ENCODE measurements at regions not wholly inside any gene's neighbourhood (a gene's known extent, or its start where the extent isn't known, plus 50 kb on each side); places are given as distances from the start of the nearest gene placed in this dataset.

DNA sequence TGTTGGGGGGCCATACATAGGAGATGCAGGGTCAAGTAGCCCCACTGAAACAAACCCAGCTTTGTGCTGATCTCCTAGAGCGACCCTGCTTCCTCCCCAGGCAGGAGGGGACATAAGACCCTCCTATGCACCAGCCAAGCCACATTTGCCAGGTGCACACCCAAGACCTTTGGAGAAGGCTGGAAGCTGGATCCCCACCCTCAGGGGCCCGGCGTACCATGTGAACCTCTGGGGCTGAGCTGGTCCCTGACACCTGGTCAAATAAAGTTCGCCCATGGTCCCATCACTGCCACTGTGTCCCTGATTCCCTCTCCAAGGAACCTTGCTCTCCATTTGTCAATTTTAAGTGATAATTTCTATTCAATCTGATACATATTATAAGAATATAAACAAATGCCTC is 162.1 kb upstream of the VASH1 start:
- DNase-seq (ENCODE audit: low spot score), result no peak
- Mint-ChIP-seq H3K27me3 (ENCODE audit: unreplicated experiment) (peaks cover 1% of the 10 kb centered on the region), H3K27ac (ENCODE audit: unreplicated experiment) (no peak overlapping the region), H3K4me1 (ENCODE audit: unreplicated experiment) (no peaks in the 10 kb centered on the region), H3K4me3 (ENCODE audit: unreplicated experiment) (no peak overlapping the region), H3K36me3 (ENCODE audit: low read depth, unreplicated experiment) (no peaks in the 10 kb centered on the region), H3K9me3 (ENCODE audit: unreplicated experiment) (no peaks in the 10 kb centered on the region)
- TF ChIP-seq, protein P1, sequence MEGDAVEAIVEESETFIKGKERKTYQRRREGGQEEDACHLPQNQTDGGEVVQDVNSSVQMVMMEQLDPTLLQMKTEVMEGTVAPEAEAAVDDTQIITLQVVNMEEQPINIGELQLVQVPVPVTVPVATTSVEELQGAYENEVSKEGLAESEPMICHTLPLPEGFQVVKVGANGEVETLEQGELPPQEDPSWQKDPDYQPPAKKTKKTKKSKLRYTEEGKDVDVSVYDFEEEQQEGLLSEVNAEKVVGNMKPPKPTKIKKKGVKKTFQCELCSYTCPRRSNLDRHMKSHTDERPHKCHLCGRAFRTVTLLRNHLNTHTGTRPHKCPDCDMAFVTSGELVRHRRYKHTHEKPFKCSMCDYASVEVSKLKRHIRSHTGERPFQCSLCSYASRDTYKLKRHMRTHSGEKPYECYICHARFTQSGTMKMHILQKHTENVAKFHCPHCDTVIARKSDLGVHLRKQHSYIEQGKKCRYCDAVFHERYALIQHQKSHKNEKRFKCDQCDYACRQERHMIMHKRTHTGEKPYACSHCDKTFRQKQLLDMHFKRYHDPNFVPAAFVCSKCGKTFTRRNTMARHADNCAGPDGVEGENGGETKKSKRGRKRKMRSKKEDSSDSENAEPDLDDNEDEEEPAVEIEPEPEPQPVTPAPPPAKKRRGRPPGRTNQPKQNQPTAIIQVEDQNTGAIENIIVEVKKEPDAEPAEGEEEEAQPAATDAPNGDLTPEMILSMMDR (IDR thresholded peaks at IDR 0.05; ENCODE audit: unreplicated experiment), result no peak

DNA sequence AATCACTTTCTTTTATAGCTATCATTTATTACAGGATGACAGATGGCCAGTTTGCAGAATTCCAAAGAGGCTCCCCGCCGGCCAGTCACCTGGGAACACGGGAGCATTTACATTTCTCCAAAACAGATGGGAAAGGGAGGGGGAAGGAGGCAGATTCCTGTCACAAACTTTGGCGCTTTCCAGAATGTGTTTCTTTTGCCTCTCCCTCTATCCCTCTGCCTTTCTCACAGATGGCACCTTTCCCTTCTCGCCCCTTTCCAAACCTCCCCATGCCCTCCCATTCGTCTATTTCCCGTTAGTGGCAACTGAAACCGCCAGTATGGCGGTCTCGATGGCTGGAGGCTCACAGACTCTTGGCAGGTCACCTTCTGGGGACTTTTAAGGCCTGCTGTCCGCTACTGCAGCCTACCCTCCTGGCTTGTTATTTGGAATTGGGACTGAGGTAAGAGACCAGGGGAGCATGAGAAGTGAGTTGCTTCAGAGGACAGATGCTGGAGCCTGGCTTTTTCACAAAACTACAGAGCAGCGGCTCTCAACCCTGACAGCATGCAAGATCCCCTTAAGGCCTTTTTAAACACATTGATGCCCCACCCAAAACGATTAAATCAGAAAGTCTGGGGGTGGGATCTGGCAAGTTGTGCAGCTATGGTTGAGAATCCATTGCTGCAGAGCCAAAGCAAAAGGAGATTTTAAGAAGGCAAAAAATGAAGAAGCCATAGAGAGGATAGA is 161.5 kb upstream of the VASH1 start:
- DNase-seq (ENCODE audit: low spot score), result no peak
- H3K36me3 Mint-ChIP-seq (ENCODE audit: low read depth, unreplicated experiment), result no peaks in the 10 kb centered on the region
- H3K27ac Mint-ChIP-seq (ENCODE audit: unreplicated experiment), result no peak overlapping the region
- TF ChIP-seq, protein P1 (IDR thresholded peaks at IDR 0.05; ENCODE audit: unreplicated experiment), result no peak
- peaks cover 1% of the 10 kb centered on the region for H3K27me3 Mint-ChIP-seq (ENCODE audit: unreplicated experiment)
- no peaks in the 10 kb centered on the region for H3K9me3 Mint-ChIP-seq (ENCODE audit: unreplicated experiment)
- no peak overlapping the region for H3K4me3 Mint-ChIP-seq (ENCODE audit: unreplicated experiment)
- no peaks in the 10 kb centered on the region for H3K4me1 Mint-ChIP-seq (ENCODE audit: unreplicated experiment)

DNA sequence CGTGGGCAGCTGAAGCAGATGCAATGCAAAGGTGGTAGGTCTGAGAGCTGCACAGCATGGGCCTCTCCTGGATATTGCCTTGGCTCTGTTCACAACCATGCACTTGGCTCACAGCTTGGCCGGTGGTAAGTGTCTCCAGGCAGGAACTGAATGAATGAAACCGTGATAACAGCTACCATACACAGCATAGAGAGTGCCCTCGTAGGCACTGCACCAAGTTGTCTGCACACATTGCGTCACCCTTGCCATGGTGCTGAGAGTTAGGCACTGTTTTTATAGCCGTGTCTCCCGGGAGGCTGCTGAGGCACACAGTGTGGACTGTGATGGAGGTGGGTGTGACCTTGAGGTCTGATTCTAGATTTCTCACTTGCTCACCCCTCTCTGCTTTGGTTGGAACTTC is 157.6 kb upstream of the VASH1 start:
- Mint-ChIP-seq H3K27ac (ENCODE audit: unreplicated experiment) (no peak overlapping the region), H3K9me3 (ENCODE audit: unreplicated experiment) (no peaks in the 10 kb centered on the region), H3K4me3 (ENCODE audit: unreplicated experiment) (no peak overlapping the region), H3K36me3 (ENCODE audit: low read depth, unreplicated experiment) (no peaks in the 10 kb centered on the region), H3K4me1 (ENCODE audit: unreplicated experiment) (no peaks in the 10 kb centered on the region), H3K27me3 (ENCODE audit: unreplicated experiment) (peaks cover 3% of the 10 kb centered on the region)
- TF ChIP-seq, protein P1 (IDR thresholded peaks at IDR 0.05; ENCODE audit: unreplicated experiment), result no peak
- DNase-seq (ENCODE audit: low spot score), result no peak

DNA sequence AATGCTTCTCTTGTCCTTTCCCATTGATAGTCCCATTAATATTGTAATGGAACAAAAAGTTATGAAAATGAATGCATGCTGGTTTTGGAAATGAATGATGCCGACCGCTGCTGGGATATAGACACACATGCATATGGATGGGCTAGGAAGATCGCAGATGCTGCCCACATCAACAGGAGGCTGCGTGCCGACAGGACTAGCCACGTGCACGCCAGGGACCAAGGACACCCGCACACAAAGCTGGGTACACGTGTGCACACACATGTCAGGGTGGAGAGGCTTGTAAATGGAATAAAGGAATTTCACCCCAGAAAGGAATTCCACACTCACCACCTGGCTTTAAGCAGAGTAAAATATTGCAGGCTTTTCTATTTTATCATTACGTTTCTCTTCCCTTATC is 153.8 kb upstream of the VASH1 start:
- DNase-seq (ENCODE audit: low spot score), result no peak
- Mint-ChIP-seq H3K36me3 (ENCODE audit: low read depth, unreplicated experiment) (no peaks in the 10 kb centered on the region), H3K27ac (ENCODE audit: unreplicated experiment) (no peak overlapping the region), H3K9me3 (ENCODE audit: unreplicated experiment) (no peaks in the 10 kb centered on the region), H3K27me3 (ENCODE audit: unreplicated experiment) (peaks cover 5% of the 10 kb centered on the region), H3K4me1 (ENCODE audit: unreplicated experiment) (no peaks in the 10 kb centered on the region), H3K4me3 (ENCODE audit: unreplicated experiment) (no peak overlapping the region)
- TF ChIP-seq, protein P1 (IDR thresholded peaks at IDR 0.05; ENCODE audit: unreplicated experiment), result no peak

DNA sequence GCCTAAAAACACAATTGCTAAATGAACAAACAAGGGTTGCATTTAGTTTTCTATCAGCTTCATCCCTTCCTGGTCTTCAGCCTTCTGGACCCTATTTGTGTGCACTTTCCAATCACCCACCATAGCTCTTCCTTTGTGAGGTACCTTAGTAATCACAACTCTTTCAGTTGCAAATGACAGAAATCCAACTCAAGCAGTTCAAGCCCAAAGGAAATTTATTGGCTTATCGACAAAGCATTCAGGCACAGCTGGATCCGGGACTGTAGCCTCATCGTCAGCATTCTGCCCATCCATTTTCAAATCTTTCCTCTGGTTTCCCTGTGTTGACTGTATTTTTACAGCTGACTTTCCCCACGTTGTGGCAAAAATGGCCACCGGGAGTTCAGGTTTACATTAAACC is 148.6 kb upstream of the VASH1 start:
- H3K4me3 Mint-ChIP-seq (ENCODE audit: unreplicated experiment), result no peak overlapping the region
- H3K27me3 Mint-ChIP-seq (ENCODE audit: unreplicated experiment), result peaks cover 2% of the 10 kb centered on the region
- no peaks in the 10 kb centered on the region for H3K36me3 Mint-ChIP-seq (ENCODE audit: low read depth, unreplicated experiment)
- DNase-seq (ENCODE audit: low spot score), result no peak
- H3K27ac Mint-ChIP-seq (ENCODE audit: unreplicated experiment), result no peak overlapping the region
- H3K9me3 Mint-ChIP-seq (ENCODE audit: unreplicated experiment), result no peaks in the 10 kb centered on the region
- H3K4me1 Mint-ChIP-seq (ENCODE audit: unreplicated experiment), result peaks cover 3% of the 10 kb centered on the region
- TF ChIP-seq, protein P1 (IDR thresholded peaks at IDR 0.05; ENCODE audit: unreplicated experiment), result no peak

Data from endothelial cell (in vitro differentiated cells).